CD8-positive, alpha-beta memory T cell (primary cell): ENCODE measurements at regions not wholly inside any gene's neighbourhood (a gene's known extent, or its start where the extent isn't known, plus 50 kb on each side); places are given as distances from the start of the nearest gene placed in this dataset.
A peak's percentile ranks its signal among the peaks of the same experiment; 100 is the strongest.

Experiments used
- CTCF ChIA-PET: fragments of 350-600 bp; sonication (Branson Sonifier 250); formaldehyde crosslinking; loops from one replicate; lab custom pipeline; 2021; ENCODE audit warnings: antibody characterized with exemption; lab: Charles Lee
- POLR2A ChIA-PET: fragments of 350-600 bp; sonication (Branson Sonifier 250); formaldehyde crosslinking; loops from one replicate; lab custom pipeline; 2021; ENCODE audit warnings: antibody characterized with exemption; lab: Charles Lee
- DNase-seq, 5 donors: peaks; one replicate each; pipeline versions ENCODE4 v3.0.0 to v3.0.0-alpha.2; 2020 to 2022; ENCODE audit warnings: mixed read lengths in 1 of 5
- H3K27ac ChIP-seq: one replicate; pipeline ENCODE4 v1.7.0; 2013; ENCODE audit warnings: low read depth, mild to moderate bottlenecking, low read length, moderate library complexity
- H3K27me3 ChIP-seq: 2 replicates; pipeline ENCODE4 v1.7.0; 2013; ENCODE audit warnings: low read length, mild to moderate bottlenecking; ENCODE audit not compliant: insufficient read depth, poor library complexity, severe bottlenecking
- H3K36me3 ChIP-seq: 2 replicates; pipeline ENCODE4 v1.7.0; 2013; ENCODE audit warnings: mild to moderate bottlenecking, low read length, moderate library complexity; ENCODE audit not compliant: insufficient read depth
- H3K4me1 ChIP-seq: 2 replicates; pipeline ENCODE4 v1.7.0; 2013; ENCODE audit warnings: mild to moderate bottlenecking, low read length, moderate library complexity; ENCODE audit not compliant: insufficient read depth
- H3K4me3 ChIP-seq: 2 replicates; pipeline ENCODE4 v1.7.0; 2013; ENCODE audit warnings: mild to moderate bottlenecking, low read length
- H3K9me3 ChIP-seq: 2 replicates; pipeline ENCODE4 v1.7.0; 2013; ENCODE audit warnings: mild to moderate bottlenecking, low read length
- H3K27ac Mint-ChIP-seq, 8 donors: one replicate each; pipeline ENCODE4 v1.8.0; 2020 to 2021; ENCODE audit warnings: mixed read lengths in 8 of 8, mild to moderate bottlenecking in 6 of 8, inconsistent platforms in 3 of 8, moderate library complexity in 3 of 8
- H3K27me3 Mint-ChIP-seq, 2 donors: one replicate each; pipeline ENCODE4 v1.8.0; 2020 to 2021; ENCODE audit warnings: mixed read lengths in 2 of 2, mild to moderate bottlenecking in 1 of 2, moderate library complexity in 1 of 2
- H3K36me3 Mint-ChIP-seq, 3 donors: one replicate each; pipeline ENCODE4 v1.8.0; 2020 to 2021; ENCODE audit warnings: mixed read lengths in 3 of 3, inconsistent platforms in 1 of 3, mild to moderate bottlenecking in 1 of 3
- H3K4me1 Mint-ChIP-seq, 3 donors: one replicate each; pipeline ENCODE4 v1.8.0; 2020 to 2021; ENCODE audit warnings: mixed read lengths in 3 of 3, inconsistent platforms in 1 of 3, mild to moderate bottlenecking in 1 of 3
- H3K4me3 Mint-ChIP-seq, 7 donors: one replicate each; pipeline ENCODE4 v1.8.0; 2020 to 2021; ENCODE audit warnings: mixed read lengths in 7 of 7, mild to moderate bottlenecking in 6 of 7, moderate library complexity in 4 of 7, inconsistent platforms in 2 of 7
- H3K9me3 Mint-ChIP-seq, 5 donors: one replicate each; pipeline ENCODE4 v1.8.0; 2020 to 2022; ENCODE audit warnings: mixed read lengths in 5 of 5, mild to moderate bottlenecking in 3 of 5, moderate library complexity in 2 of 5, inconsistent platforms in 1 of 5

DNA sequence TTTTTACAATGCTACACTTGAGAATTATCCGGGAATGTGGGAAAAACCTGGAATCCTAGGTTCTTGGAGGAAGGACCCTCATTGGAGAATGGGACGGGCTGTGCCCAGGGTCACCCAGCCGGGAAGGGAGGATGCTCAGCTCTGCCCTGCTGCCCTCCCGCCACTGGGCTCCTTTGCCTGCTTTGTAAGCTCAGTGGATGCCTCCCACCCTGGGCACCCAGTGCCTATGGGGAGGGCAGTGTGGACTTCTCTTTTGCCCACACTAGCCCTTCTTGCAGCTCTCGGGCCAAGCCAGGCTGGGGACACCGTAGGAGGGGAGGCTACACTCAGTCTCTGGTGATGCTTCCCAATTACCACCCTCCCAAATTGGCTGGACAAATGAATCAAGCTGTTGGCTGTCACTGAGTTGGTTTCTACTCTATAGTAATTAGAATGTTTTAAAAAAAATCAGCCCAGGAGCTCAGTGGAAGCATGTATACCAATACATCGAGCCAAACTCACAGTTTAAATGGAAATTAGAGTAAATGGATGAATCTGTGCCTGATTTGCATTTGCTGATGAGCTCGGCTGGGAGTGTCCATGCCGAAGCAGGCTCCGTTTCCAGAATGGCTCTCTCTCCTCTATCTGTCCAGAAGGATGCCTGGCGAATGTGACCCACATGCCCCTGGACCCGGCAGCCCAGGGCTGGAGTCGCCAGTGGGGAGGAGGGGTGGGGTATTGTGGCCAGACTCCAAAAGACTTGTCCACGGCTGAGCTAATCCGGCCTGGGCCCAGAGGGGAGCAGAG lies 317.0 kb downstream of the CTTN start:
- H3K27me3 Mint-ChIP-seq: peaks cover 2 to 25% of the 10 kb centered on the region in 2 donors
- H3K4me1 Mint-ChIP-seq: no peaks in the 10 kb centered on the region
- H3K27ac Mint-ChIP-seq: no peak overlapping the region
- Histone ChIP-seq H3K27me3 (no peaks in the 10 kb centered on the region), H3K4me1 (no peaks in the 10 kb centered on the region), H3K4me3 (no peak overlapping the region), H3K27ac (no peak overlapping the region), H3K9me3 (no peaks in the 10 kb centered on the region), H3K36me3 (no peaks in the 10 kb centered on the region)
- CTCF ChIA-PET: no interaction called here
- no peak for DNase-seq
- no peaks in the 10 kb centered on the region for H3K9me3 Mint-ChIP-seq
- H3K4me3 Mint-ChIP-seq: no peak overlapping the region
- no peaks in the 10 kb centered on the region for H3K36me3 Mint-ChIP-seq
- POLR2A ChIA-PET: no interaction called here

DNA sequence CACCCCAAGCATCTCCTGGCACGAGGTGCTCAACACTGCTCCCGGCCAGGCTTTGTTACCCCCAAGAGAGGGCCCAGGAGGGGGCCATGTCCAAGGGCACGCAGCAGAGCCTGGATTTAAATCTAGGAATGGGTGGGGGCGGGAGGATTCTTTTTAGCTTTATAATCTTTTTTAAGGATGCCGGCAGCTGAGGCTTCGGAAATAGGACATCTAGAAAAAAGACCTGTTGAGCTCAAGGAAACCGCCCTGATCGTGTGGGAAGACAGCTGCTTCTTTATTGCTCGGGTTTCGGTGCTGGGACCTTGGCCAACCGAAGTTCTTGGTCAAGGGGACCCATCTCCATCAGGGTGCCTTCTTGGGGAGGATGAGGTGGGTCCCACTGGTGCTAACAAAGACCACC lies 317.9 kb downstream of the CTTN start:
- Mint-ChIP-seq H3K27me3 (peaks cover 2 to 23% of the 10 kb centered on the region in 2 donors), H3K36me3 (no peaks in the 10 kb centered on the region), H3K9me3 (no peaks in the 10 kb centered on the region), H3K4me1 (no peaks in the 10 kb centered on the region), H3K27ac (no peak overlapping the region), H3K4me3 (no peak overlapping the region)
- Histone ChIP-seq H3K36me3 (no peaks in the 10 kb centered on the region), H3K9me3 (no peaks in the 10 kb centered on the region), H3K4me3 (no peak overlapping the region), H3K4me1 (no peaks in the 10 kb centered on the region), H3K27ac (no peak overlapping the region), H3K27me3 (no peaks in the 10 kb centered on the region)
- ChIA-PET POLR2A (no interaction called here), CTCF (no interaction called here)
- no peak for DNase-seq

DNA sequence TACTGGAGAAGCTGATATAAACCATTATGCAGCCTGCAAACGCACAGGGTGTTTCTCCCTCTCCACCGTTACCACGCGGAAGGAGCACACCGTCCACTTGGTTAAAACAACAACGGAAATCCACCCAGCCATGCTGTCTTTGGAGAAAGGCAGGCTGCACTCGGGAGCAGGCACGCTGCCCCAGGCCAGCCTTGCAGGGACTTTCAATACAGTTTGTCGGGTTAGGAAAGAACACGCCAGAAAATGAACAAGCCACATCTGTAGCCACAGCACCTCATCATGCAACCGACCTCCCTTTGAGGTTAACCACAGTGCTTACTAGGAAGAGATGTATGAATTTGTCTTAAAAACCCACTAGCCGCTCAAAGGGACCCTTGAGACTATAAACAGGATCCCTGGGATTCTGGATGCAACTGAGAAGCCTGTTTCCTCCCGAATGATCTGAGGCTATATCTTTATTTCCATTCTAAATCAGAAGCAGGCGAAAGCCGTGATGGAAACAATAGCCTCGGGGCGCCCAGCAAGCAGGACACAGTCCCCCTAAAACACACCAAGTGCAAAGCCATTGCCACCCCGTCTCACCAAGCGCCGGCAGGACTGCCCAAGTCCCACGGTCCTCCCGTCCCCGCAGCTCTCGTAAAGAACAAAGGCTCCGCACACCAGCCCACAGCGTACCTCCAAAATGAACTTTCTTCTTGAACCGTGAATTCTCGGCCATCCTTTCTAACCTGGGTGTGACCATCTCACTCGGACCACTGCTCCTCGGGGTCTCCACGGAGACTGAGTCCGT lies 318.9 kb downstream of the CTTN start:
- Histone ChIP-seq H3K36me3 (no peaks in the 10 kb centered on the region), H3K4me1 (no peaks in the 10 kb centered on the region), H3K4me3 (no peak overlapping the region), H3K27me3 (no peaks in the 10 kb centered on the region), H3K9me3 (no peaks in the 10 kb centered on the region), H3K27ac (no peak overlapping the region)
- ChIA-PET POLR2A (no interaction called here), CTCF (no interaction called here)
- Mint-ChIP-seq H3K4me1 (no peaks in the 10 kb centered on the region), H3K4me3 (no peak overlapping the region), H3K27ac (no peak overlapping the region), H3K27me3 (peaks cover 2 to 23% of the 10 kb centered on the region in 2 donors), H3K36me3 (no peaks in the 10 kb centered on the region), H3K9me3 (no peaks in the 10 kb centered on the region)
- no peak for DNase-seq

DNA sequence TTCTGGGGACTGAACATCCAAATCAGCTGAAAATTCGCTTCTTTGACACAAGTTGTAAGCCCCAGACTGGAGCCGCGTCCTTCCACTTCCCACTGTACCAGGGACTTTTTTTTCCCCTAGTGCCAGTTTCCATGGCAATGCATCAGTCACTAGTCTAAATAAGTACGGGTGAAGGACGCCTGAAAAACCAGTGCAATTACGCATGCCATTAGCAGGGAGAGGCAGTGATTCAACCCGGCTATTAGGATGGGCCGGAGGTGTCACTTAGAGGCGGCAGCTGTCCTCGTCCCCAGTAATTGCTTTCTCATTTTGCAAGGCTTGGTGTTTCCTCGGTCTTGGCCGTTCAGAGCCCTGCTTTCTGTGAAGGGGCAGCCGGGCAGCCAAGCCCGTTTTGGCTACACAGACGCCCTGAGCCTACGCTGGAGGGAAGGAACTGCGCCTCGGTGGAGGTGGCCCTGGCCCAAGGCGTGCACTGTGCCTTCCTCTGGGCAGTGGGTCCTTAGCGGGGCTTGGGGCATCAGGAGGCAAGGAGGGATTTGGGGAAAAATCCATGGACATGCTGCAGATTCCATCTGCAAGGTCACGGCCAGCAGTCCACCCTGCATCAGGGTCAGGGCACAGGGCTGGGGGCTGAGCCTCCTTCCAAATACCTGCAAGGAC lies 319.7 kb downstream of the CTTN start:
- H3K27me3 Mint-ChIP-seq: peaks cover 2 to 23% of the 10 kb centered on the region in 2 donors
- ChIA-PET CTCF (no interaction called here), POLR2A (no interaction called here)
- H3K4me1 Mint-ChIP-seq: no peaks in the 10 kb centered on the region
- no peaks in the 10 kb centered on the region for H3K9me3 Mint-ChIP-seq
- H3K4me3 Mint-ChIP-seq: no peak overlapping the region
- H3K27ac ChIP-seq: no peak overlapping the region
- no peak overlapping the region for H3K4me3 ChIP-seq
- no peaks in the 10 kb centered on the region for H3K27me3 ChIP-seq
- no peak for DNase-seq
- H3K36me3 Mint-ChIP-seq: no peaks in the 10 kb centered on the region
- H3K27ac Mint-ChIP-seq: no peak overlapping the region
- no peaks in the 10 kb centered on the region for H3K9me3 ChIP-seq
- H3K36me3 ChIP-seq: no peaks in the 10 kb centered on the region
- no peaks in the 10 kb centered on the region for H3K4me1 ChIP-seq

DNA sequence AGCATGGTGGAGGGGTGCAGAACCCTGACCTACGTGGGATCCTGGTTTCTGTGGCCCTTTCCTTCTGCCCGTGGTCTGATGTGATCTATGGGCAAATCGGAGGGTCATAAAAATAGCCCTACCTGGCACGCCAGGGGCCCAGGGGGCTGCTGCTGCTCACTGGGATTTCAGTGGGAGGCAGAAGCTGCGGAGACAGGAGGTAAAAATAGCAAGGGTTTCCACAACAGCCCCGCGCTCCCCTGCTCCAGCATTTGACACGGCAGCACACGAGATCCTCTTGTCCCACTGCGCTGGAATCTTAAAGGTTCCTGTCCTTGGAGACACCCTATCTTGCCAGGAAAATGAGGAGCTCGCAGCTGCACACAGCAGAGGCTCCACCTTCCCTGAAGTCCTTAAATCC lies 321.2 kb downstream of the CTTN start:
- Histone ChIP-seq H3K36me3 (no peaks in the 10 kb centered on the region), H3K9me3 (no peaks in the 10 kb centered on the region), H3K27ac (no peak overlapping the region), H3K4me3 (no peak overlapping the region), H3K27me3 (no peaks in the 10 kb centered on the region), H3K4me1 (no peaks in the 10 kb centered on the region)
- Mint-ChIP-seq H3K4me1 (no peaks in the 10 kb centered on the region), H3K36me3 (no peaks in the 10 kb centered on the region), H3K9me3 (no peaks in the 10 kb centered on the region), H3K27ac (no peak overlapping the region), H3K4me3 (no peak overlapping the region), H3K27me3 (peaks cover 0 to 17% of the 10 kb centered on the region in 2 donors)
- ChIA-PET POLR2A (no interaction called here), CTCF (no interaction called here)
- DNase-seq: no peak

DNA sequence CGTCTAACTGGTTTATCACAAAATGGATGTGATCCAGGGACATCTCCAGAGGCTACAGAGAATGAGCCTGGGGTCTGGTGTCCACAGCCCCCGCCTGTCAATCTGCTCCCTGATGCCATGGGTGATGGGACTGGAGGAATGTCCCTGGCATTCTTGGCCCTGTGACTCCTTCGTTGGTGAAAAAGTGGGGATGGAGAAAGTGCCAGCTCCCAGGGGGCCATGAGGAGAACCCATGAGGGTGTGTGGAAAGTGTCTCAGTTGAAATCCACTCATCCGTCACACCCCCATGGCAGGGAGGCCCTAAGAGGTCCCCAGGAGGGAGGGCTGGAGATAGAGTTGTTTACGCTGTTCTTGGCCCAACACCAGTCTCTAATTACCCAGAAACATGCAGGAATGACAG lies 322.0 kb downstream of the CTTN start:
- no peak for DNase-seq
- no peak overlapping the region for H3K27ac ChIP-seq
- no peaks in the 10 kb centered on the region for H3K4me1 ChIP-seq
- ChIA-PET CTCF (no interaction called here), POLR2A (no interaction called here)
- no peaks in the 10 kb centered on the region for H3K9me3 ChIP-seq
- no peak overlapping the region for H3K4me3 ChIP-seq
- Mint-ChIP-seq H3K27ac (no peak overlapping the region), H3K27me3 (peaks cover 0 to 14% of the 10 kb centered on the region in 2 donors), H3K4me1 (no peaks in the 10 kb centered on the region), H3K4me3 (no peak overlapping the region), H3K9me3 (no peaks in the 10 kb centered on the region), H3K36me3 (no peaks in the 10 kb centered on the region)
- H3K36me3 ChIP-seq: no peaks in the 10 kb centered on the region
- H3K27me3 ChIP-seq: no peaks in the 10 kb centered on the region

DNA sequence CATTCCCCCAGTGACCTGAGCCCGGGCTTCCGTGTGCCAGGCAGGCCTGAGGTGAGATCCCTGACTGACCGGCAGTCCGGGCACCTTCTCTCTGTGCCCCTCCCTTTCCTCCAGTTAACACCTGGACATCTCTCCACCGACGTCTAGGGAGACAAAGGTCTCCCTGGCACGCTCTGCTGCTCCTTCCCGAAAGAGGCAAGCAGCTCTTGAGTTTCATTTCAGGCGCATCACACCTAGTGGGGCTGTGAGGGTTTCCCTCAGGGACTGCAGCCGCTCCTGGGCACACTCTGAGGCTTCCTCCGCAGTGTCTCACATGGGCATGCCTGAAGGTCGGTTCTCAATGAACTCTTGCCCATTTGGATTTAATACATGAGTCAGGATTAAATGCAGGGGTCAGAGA lies 322.7 kb downstream of the CTTN start:
- no peaks in the 10 kb centered on the region for H3K9me3 Mint-ChIP-seq

DNA sequence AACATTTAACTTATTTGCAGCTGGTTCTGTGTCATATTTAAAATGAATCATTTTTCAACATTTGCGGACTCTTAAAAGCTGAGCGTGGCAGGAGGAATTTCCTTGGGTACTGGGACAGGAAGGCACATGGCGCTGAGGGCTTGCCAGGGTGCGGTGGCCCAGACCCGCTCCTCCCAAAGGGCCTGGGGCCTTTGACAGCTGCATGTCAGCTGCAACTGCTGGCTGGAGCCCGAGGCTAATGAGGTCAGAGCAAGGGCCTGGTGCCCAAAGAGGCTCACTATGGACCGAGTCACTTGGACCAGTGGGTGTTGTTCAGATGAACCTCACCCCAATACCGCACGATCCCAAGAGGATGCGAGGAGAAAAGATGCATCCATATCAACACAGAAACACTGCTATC lies 326.9 kb downstream of the CTTN start:
- H3K4me3 Mint-ChIP-seq: no peak overlapping the region
- CTCF ChIA-PET: no interaction called here
- no peaks in the 10 kb centered on the region for H3K27me3 ChIP-seq
- H3K27ac ChIP-seq: no peak overlapping the region
- H3K4me3 ChIP-seq: no peak overlapping the region
- H3K36me3 Mint-ChIP-seq: no peaks in the 10 kb centered on the region
- H3K27me3 Mint-ChIP-seq: peaks cover 0 to 5% of the 10 kb centered on the region in 2 donors
- H3K27ac Mint-ChIP-seq: no peak overlapping the region
- no peaks in the 10 kb centered on the region for H3K4me1 ChIP-seq
- peaks cover 0 to 6% (median 0%) of the 10 kb centered on the region in 5 donors for H3K9me3 Mint-ChIP-seq
- H3K36me3 ChIP-seq: no peaks in the 10 kb centered on the region
- H3K4me1 Mint-ChIP-seq: no peaks in the 10 kb centered on the region
- POLR2A ChIA-PET: no interaction called here
- peak in 1 of 5 donors; percentile 10 for DNase-seq
- H3K9me3 ChIP-seq: no peaks in the 10 kb centered on the region

More for the DNA sequence above, 322.7 kb downstream of the CTTN start:
- Histone ChIP-seq H3K27ac (no peak overlapping the region), H3K27me3 (no peaks in the 10 kb centered on the region), H3K36me3 (no peaks in the 10 kb centered on the region), H3K9me3 (no peaks in the 10 kb centered on the region), H3K4me1 (no peaks in the 10 kb centered on the region), H3K4me3 (no peak overlapping the region)
- no peak overlapping the region for H3K27ac Mint-ChIP-seq
- no peak for DNase-seq
- ChIA-PET POLR2A (no interaction called here), CTCF (no interaction called here)
- no peaks in the 10 kb centered on the region for H3K4me1 Mint-ChIP-seq
- no peak overlapping the region for H3K4me3 Mint-ChIP-seq
- peaks cover 0 to 9% of the 10 kb centered on the region in 2 donors for H3K27me3 Mint-ChIP-seq
- no peaks in the 10 kb centered on the region for H3K36me3 Mint-ChIP-seq
